Large intestine (tissue), 3 donors: ENCODE measurements at regions not wholly inside any gene's neighbourhood (a gene's known extent, or its start where the extent isn't known, plus 50 kb on each side); places are given as distances from the start of the nearest gene placed in this dataset.

Experiments used
- DNase-seq, 2 donors: peaks; one replicate each; pipeline versions ENCODE4 v3.0.0 to v3.0.0-alpha.2; 2013
- H3K27ac ChIP-seq: one replicate; pipeline ENCODE4 v1.5.1; 2013; ENCODE audit warnings: low read length
- H3K27me3 ChIP-seq: 2 replicates; pipeline ENCODE4 v1.6.1; 2013; ENCODE audit warnings: low read length; ENCODE audit not compliant: control insufficient read depth, insufficient read depth
- H3K36me3 ChIP-seq: 2 replicates; pipeline ENCODE4 v1.6.1; 2013; ENCODE audit warnings: low read length; ENCODE audit not compliant: control insufficient read depth, insufficient read depth
- H3K4me1 ChIP-seq: one replicate; pipeline ENCODE4 v1.6.1; 2013; ENCODE audit warnings: low read length; ENCODE audit not compliant: control insufficient read depth, insufficient read depth
- H3K4me3 ChIP-seq: one replicate; pipeline ENCODE4 v1.5.1; 2013; ENCODE audit warnings: low read length
- H3K9me3 ChIP-seq: one replicate; pipeline ENCODE4 v1.6.1; 2013; ENCODE audit warnings: mild to moderate bottlenecking, low read depth, low read length, moderate library complexity; ENCODE audit not compliant: control insufficient read depth
- WGBS: methylation state at CpG from one replicate; pipeline ENCODE4 v1.1.5; 2013; ENCODE audit warnings: low lambda C conversion rate; ENCODE audit not compliant: insufficient coverage; 5-methylcytosine and 5-hydroxymethylcytosine counted together

GRCh38 chr6:144898741-144899140 is 613.6 kb downstream of the UTRN start:
- WGBS: 100% methylated on average over 1 of the region's 1 CpG
- no peaks in the 10 kb centered on the region for H3K27me3 ChIP-seq
- H3K36me3 ChIP-seq: no peaks in the 10 kb centered on the region
- H3K9me3 ChIP-seq: no peaks in the 10 kb centered on the region
- DNase-seq: no peak
- H3K27ac ChIP-seq: no peak overlapping the region
- no peak overlapping the region for H3K4me3 ChIP-seq
- peaks cover 6% of the 10 kb centered on the region for H3K4me1 ChIP-seq

GRCh38 chr6:144899161-144899560 is 614.0 kb downstream of the UTRN start:
- Histone ChIP-seq H3K36me3 (no peaks in the 10 kb centered on the region), H3K9me3 (no peaks in the 10 kb centered on the region), H3K4me3 (no peak overlapping the region), H3K27me3 (no peaks in the 10 kb centered on the region), H3K27ac (no peak overlapping the region), H3K4me1 (peaks cover 4% of the 10 kb centered on the region)
- no CpG with 5 or more reads among the region's 1 CpG for WGBS
- no peak for DNase-seq

DNA sequence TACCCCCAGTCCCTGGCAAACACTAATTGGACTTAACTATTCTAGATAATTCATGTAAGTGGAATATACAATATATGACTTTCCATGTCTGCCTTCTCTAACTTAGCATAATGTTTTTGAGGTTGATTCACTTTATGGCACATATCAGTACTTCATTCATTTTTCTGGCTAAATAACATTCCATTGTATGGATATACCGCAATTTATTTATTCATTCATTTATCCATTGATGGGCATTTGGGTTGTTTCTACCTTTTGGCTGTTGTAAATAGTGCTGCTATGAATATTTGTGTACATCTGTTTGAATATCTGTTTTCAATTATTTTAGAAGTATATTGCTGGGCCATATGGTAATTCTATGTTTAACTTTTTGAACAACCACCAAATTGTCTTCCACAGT is 616.3 kb downstream of the UTRN start:
- whole genome bisulfite sequencing: no CpG with 5 or more reads among the region's 1 CpG
- Histone ChIP-seq H3K4me3 (no peak overlapping the region), H3K4me1 (peaks cover 4% of the 10 kb centered on the region), H3K27ac (no peak overlapping the region), H3K36me3 (no peaks in the 10 kb centered on the region), H3K9me3 (no peaks in the 10 kb centered on the region), H3K27me3 (no peaks in the 10 kb centered on the region)
- DNase-seq: no peak

- no peaks in the 10 kb centered on the region for H3K4me1 ChIP-seq
- H3K9me3 ChIP-seq: no peaks in the 10 kb centered on the region
- 50% methylated on average over 1 of the region's 1 CpG for whole genome bisulfite sequencing
- H3K4me3 ChIP-seq: no peak overlapping the region
- H3K36me3 ChIP-seq: no peaks in the 10 kb centered on the region
- no peak overlapping the region for H3K27ac ChIP-seq
- DNase-seq: no peak
- no peaks in the 10 kb centered on the region for H3K27me3 ChIP-seq
These were observed 622.9 kb downstream of the UTRN start for GRCh38 chr6:144908004-144908403.

- H3K4me3 ChIP-seq: no peak overlapping the region
- H3K36me3 ChIP-seq: no peaks in the 10 kb centered on the region
- no peak for DNase-seq
- H3K27ac ChIP-seq: no peak overlapping the region
- no peaks in the 10 kb centered on the region for H3K27me3 ChIP-seq
- WGBS: 100% methylated on average over 1 of the region's 3 CpGs
- no peaks in the 10 kb centered on the region for H3K9me3 ChIP-seq
- no peaks in the 10 kb centered on the region for H3K4me1 ChIP-seq
These were observed 624.7 kb downstream of the UTRN start for GRCh38 chr6:144909753-144910285.

GRCh38 chr6:144911322-144911721 is 626.2 kb downstream of the UTRN start:
- H3K36me3 ChIP-seq: no peaks in the 10 kb centered on the region
- no CpG with 5 or more reads among the region's 2 CpGs for WGBS

DNA sequence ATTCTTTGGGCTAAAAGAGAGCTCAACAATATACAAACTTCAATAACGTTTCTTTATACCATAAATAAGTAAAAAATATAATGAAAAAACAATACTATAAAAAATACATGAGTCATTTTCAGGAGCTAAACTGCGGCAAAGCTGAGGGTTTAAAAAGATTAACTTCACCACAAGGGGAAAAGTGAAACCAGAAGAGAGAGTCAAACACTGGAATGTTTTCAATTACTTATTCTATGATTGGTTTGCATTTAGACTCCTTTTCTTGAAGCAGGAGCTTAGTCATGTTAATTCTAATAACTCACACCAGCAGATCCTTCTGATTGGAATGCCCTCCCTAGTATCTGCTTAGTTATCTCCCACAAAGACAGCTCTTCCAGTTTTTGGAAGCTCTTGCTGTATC is 627.3 kb downstream of the UTRN start:
- Histone ChIP-seq H3K4me1 (no peaks in the 10 kb centered on the region), H3K27ac (no peak overlapping the region), H3K27me3 (no peaks in the 10 kb centered on the region), H3K36me3 (no peaks in the 10 kb centered on the region), H3K9me3 (no peaks in the 10 kb centered on the region), H3K4me3 (no peak overlapping the region)
- WGBS: 80% methylated on average over 1 of the region's 2 CpGs
- no peak for DNase-seq

More at GRCh38 chr6:144911322-144911721, 626.2 kb downstream of the UTRN start:
- Histone ChIP-seq H3K4me1 (no peaks in the 10 kb centered on the region), H3K27me3 (no peaks in the 10 kb centered on the region), H3K4me3 (no peak overlapping the region), H3K9me3 (no peaks in the 10 kb centered on the region), H3K27ac (no peak overlapping the region)
- DNase-seq: no peak

GRCh38 chr6:144918073-144918472 is 632.9 kb downstream of the UTRN start:
- Histone ChIP-seq H3K4me1 (peaks cover 3% of the 10 kb centered on the region), H3K27ac (no peak overlapping the region), H3K9me3 (no peaks in the 10 kb centered on the region), H3K4me3 (no peak overlapping the region), H3K27me3 (no peaks in the 10 kb centered on the region), H3K36me3 (no peaks in the 10 kb centered on the region)
- WGBS: no CpG with 5 or more reads among the region's 4 CpGs
- no peak for DNase-seq

DNA sequence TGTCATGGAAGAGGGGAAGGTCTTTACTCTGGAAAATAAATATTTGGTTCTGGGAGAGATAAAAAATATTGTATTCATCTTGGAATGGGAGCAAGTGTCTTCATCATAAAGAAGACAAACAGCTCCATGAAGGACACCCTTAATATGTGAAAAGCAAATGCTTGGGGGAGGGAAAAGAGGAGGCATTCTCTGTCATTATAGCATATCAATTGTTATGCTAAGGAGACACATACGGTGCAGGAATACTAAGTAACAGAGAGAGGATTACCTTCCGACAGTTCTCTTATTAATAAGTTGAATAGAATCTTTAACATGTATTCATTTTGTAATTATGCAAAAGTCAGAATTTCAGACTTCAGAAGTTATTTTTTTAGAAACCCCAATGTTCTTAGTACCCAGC is 634.4 kb downstream of the UTRN start:
- H3K27ac ChIP-seq: no peak overlapping the region
- H3K36me3 ChIP-seq: no peaks in the 10 kb centered on the region
- H3K9me3 ChIP-seq: no peaks in the 10 kb centered on the region
- no peaks in the 10 kb centered on the region for H3K27me3 ChIP-seq
- no peak overlapping the region for H3K4me3 ChIP-seq
- no peak for DNase-seq
- peaks cover 3% of the 10 kb centered on the region for H3K4me1 ChIP-seq
- no CpG with 5 or more reads among the region's 2 CpGs for WGBS

DNA sequence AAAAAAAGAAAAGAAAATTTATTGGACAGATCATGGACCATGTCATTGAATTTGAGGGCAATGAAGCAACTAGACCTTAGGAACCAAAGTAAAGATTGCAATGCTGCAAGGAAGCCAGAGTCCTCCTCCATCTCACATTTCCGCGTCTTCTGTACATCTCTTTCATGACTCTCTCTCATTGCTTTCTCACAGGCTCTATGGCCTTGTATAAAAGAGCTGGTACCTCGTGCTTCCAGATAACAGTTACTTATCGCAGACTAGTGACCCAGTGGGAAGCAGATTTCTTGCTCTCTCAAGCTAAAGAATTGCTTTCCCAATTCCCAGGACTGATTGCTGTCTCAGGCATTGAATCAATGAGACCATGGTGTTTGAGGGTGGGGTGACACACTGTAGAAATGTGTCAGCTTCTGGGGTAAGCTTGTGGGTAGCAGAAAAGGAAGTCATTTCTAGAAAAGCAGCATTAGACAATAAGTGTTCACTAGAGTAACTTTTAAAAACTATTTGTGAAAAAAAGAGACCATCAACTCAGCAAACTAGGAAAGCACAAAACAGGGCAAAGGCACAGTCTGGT is 635.3 kb downstream of the UTRN start:
- WGBS: no CpG with 5 or more reads among the region's 4 CpGs
- Histone ChIP-seq H3K27ac (no peak overlapping the region), H3K4me1 (peaks cover 3% of the 10 kb centered on the region), H3K36me3 (no peaks in the 10 kb centered on the region), H3K4me3 (no peak overlapping the region), H3K27me3 (no peaks in the 10 kb centered on the region), H3K9me3 (no peaks in the 10 kb centered on the region)
- DNase-seq: peak; percentile 11 to 55
